OCI-LY7 (cell line): ENCODE measurements at regions not wholly inside any gene's neighbourhood (a gene's known extent, or its start where the extent isn't known, plus 50 kb on each side); places are given as distances from the start of the nearest gene placed in this dataset.

Source experiments
- BruUV-seq: library from RNA; stranded (reverse); fragments of 400-500 nt; replicated peaks from 2 replicates; lab custom pipeline; 2021; lab: Mats Ljungman, UMichigan
- CTCF ChIA-PET: fragments of 300-600 bp; sonication (Branson Sonifier 250); formaldehyde crosslinking; loops from one replicate; lab custom pipeline; 2022; ENCODE audit warnings: antibody characterized with exemption; ENCODE audit not compliant: unreplicated experiment; lab: Charles Lee
- POLR2A ChIA-PET: fragments of 300-600 bp; sonication (Branson Sonifier 250); formaldehyde crosslinking; loops from one replicate; lab custom pipeline; 2022; ENCODE audit warnings: antibody characterized with exemption; lab: Charles Lee
- DNase-seq: peaks from one replicate; pipeline ENCODE4 v3.0.0-alpha.2; 2015; ENCODE audit warnings: low spot score
- H2AFZ ChIP-seq: fragments of 200-600 bp; sonication (generic), shearing (Covaris generic); 2 replicates; pipeline ENCODE4 v1.6.1; 2014; ENCODE audit warnings: mild to moderate bottlenecking, antibody characterized with exemption, low read length, moderate library complexity
- H3K27ac ChIP-seq: fragments of 200-600 bp; sonication (generic); 2 replicates; pipeline ENCODE4 v1.5.1; 2014; ENCODE audit warnings: mixed run types, low read depth, mild to moderate bottlenecking, moderate library complexity, low read length, inconsistent platforms; ENCODE audit not compliant: poor library complexity, severe bottlenecking
- H3K36me3 ChIP-seq: fragments of 200-600 bp; sonication (generic); 2 replicates; pipeline ENCODE4 v1.6.1; 2014; ENCODE audit warnings: mild to moderate bottlenecking, antibody characterized with exemption, low read length, moderate library complexity, mixed read lengths; ENCODE audit not compliant: insufficient read depth
- H3K4me1 ChIP-seq: fragments of 200-600 bp; sonication (generic); 2 replicates; pipeline ENCODE4 v1.5.1; 2014; ENCODE audit warnings: mild to moderate bottlenecking, low read length; ENCODE audit not compliant: insufficient read depth, poor library complexity, severe bottlenecking
- H3K4me2 ChIP-seq: fragments of 200-600 bp; sonication (generic); 2 replicates; pipeline ENCODE4 v1.6.1; 2014; ENCODE audit warnings: mild to moderate bottlenecking, low read length
- H3K4me3 ChIP-seq: fragments of 200-600 bp; sonication (generic); 2 replicates; pipeline ENCODE4 v1.5.1; 2014; ENCODE audit warnings: mild to moderate bottlenecking, low read depth, low read length; ENCODE audit not compliant: poor library complexity, severe bottlenecking
- H3K79me2 ChIP-seq: fragments of 200-600 bp; sonication (generic); 2 replicates; pipeline ENCODE4 v1.6.1; 2016; ENCODE audit warnings: low read depth, mild to moderate bottlenecking, low read length, moderate library complexity, mixed read lengths; ENCODE audit not compliant: insufficient read depth
- H3K9me2 ChIP-seq: fragments of 200-600 bp; sonication (generic); 2 replicates; pipeline ENCODE4 v1.6.1; 2016; ENCODE audit warnings: mild to moderate bottlenecking, low read length, mixed read lengths; ENCODE audit not compliant: insufficient read depth
- H3K9me3 ChIP-seq: fragments of 200-600 bp; sonication (generic); 2 replicates; pipeline ENCODE4 v1.6.1; 2014; ENCODE audit warnings: mild to moderate bottlenecking, mixed run types, low read length, mixed read lengths
- H4K20me1 ChIP-seq: fragments of 200-600 bp; sonication (generic); 2 replicates; pipeline ENCODE4 v1.6.1; 2014; ENCODE audit warnings: mild to moderate bottlenecking, antibody characterized with exemption, low read length, moderate library complexity, mixed read lengths; ENCODE audit not compliant: insufficient read depth
- CTCF ChIP-seq: fragments of 200-600 bp; sonication (generic); conservative IDR thresholded peaks from 2 replicates; pipeline ENCODE4 v1.5.1; 2014; ENCODE audit warnings: mild to moderate bottlenecking, antibody characterized with exemption, low read length, moderate library complexity, mixed read lengths
- EZH2phosphoT487 ChIP-seq: fragments of 200-600 bp; sonication (generic); IDR thresholded peaks from 2 replicates; pipeline ENCODE4 v1.6.1; 2018; ENCODE audit warnings: low read depth, borderline replicate concordance, mild to moderate bottlenecking, mixed run types, antibody characterized with exemption, low read length, moderate library complexity, mixed read lengths
- intact Hi-C: fragments of 100-400 bp; cut with micrococcal nuclease; formaldehyde crosslinking; loops from one replicate; pipeline ENCODE4 v1.10.0; 2022; ENCODE audit not compliant: unreplicated experiment

GRCh38 chr5:67552773-67553172, 356.2 kb upstream of the CD180 start:
- Histone ChIP-seq H3K4me2 (no peak overlapping the region), H3K9me3 (no peaks in the 10 kb centered on the region), H3K79me2 (no peaks in the 10 kb centered on the region), H2AFZ (no peak overlapping the region), H3K4me1 (no peaks in the 10 kb centered on the region), H3K9me2 (no peaks in the 10 kb centered on the region), H3K36me3 (no peaks in the 10 kb centered on the region), H3K27ac (no peak overlapping the region), H4K20me1 (no peaks in the 10 kb centered on the region), H3K4me3 (no peak overlapping the region)
- intact Hi-C loops = no loop called here
- no peak for TF ChIP-seq CTCF
- TF ChIP-seq EZH2phosphoT487 = no peak
- BruUV-seq = no TSS peak
- ChIA-PET CTCF (no interaction called here), POLR2A (no interaction called here)
- DNase-seq = no peak

- H3K9me2 ChIP-seq = no peaks in the 10 kb centered on the region
- H3K9me3 ChIP-seq = no peaks in the 10 kb centered on the region
- no peak for TF ChIP-seq CTCF
- TF ChIP-seq EZH2phosphoT487 = no peak
- no peak overlapping the region for H3K27ac ChIP-seq
- intact Hi-C loops = no loop called here
- CTCF ChIA-PET = no interaction called here
- H4K20me1 ChIP-seq = no peaks in the 10 kb centered on the region
- no peaks in the 10 kb centered on the region for H3K79me2 ChIP-seq
- H3K4me3 ChIP-seq = no peak overlapping the region
- DNase-seq = no peak
- POLR2A ChIA-PET = no interaction called here
- H3K4me1 ChIP-seq = no peaks in the 10 kb centered on the region
- no peak overlapping the region for H2AFZ ChIP-seq
- H3K4me2 ChIP-seq = no peak overlapping the region
- H3K36me3 ChIP-seq = no peaks in the 10 kb centered on the region
- BruUV-seq = no TSS peak
Observed at GRCh38 chr5:67549947-67550346, 353.3 kb upstream of the CD180 start.

- H3K9me2 ChIP-seq = no peaks in the 10 kb centered on the region
- ChIA-PET CTCF (no interaction called here), POLR2A (no interaction called here)
- H3K4me2 ChIP-seq = no peak overlapping the region
- H3K4me1 ChIP-seq = no peaks in the 10 kb centered on the region
- H3K27ac ChIP-seq = no peak overlapping the region
- no peak overlapping the region for H2AFZ ChIP-seq
- no peak overlapping the region for H3K4me3 ChIP-seq
- no peaks in the 10 kb centered on the region for H3K79me2 ChIP-seq
- TF ChIP-seq CTCF (no peak), EZH2phosphoT487 (no peak)
- BruUV-seq = no TSS peak
- H4K20me1 ChIP-seq = no peaks in the 10 kb centered on the region
- H3K36me3 ChIP-seq = no peaks in the 10 kb centered on the region
- intact Hi-C loops = no loop called here
- H3K9me3 ChIP-seq = no peaks in the 10 kb centered on the region
- no peak for DNase-seq
Observed at GRCh38 chr5:67549296-67549618, 352.7 kb upstream of the CD180 start.
